RKO (cell line): ENCODE measurements at regions not wholly inside any gene's neighbourhood (a gene's known extent, or its start where the extent isn't known, plus 50 kb on each side); places are given as distances from the start of the nearest gene placed in this dataset.

Experiments
- DNase-seq: peaks from one replicate; pipeline ENCODE4 v3.0.0-alpha.2; 2016; ENCODE audit warnings: low spot score

- no peak for DNase-seq
Observed at GRCh38 chr2:157056200-157056676, 201.3 kb upstream of the GALNT5 start.

DNA sequence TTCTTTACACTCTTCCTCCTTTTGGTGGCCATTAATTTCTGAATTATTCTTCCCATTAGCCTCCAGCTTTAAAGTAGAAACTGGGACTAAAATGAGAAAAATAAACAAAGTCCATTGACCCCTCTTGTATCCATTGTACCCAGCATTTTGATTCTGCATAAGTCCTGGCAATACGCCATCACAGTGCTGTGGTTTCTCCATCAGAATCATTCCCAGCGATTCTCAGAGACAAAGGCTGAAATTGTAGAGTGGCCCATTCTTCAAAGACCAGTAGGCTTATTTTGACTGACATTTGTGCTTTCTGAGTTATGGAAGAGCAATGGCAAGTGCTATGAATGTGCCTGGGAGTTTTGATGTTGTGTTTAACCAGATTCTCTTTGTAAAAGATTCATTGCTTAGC, 199.3 kb upstream of the GALNT5 start:
- DNase-seq, result no peak

GRCh38 chr2:157059036-157059435, 198.5 kb upstream of the GALNT5 start:
- DNase-seq, result no peak

- no peak for DNase-seq
Observed at GRCh38 chr2:157061799-157062198, 195.7 kb upstream of the GALNT5 start.

GRCh38 chr2:157067562-157067961, 189.9 kb upstream of the GALNT5 start:
- DNase-seq, result no peak

DNA sequence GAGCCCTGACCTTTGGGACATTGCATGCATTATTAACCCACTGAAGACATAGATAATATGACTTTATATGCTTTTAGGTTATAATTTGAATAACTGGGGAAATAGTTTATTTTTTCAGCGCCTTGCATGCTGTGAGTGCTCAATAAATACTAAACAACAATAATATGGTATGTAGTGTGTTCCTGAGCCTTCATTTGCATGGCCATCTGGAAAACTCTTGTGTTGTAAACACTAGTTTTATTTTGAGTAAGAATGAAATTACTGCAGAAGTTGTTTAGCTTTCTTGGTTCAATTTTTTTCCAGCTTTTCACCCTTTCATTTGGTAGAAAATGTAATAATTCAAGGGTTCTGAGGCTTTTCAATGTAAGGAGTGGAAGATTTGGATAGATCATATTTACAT, 189.3 kb upstream of the GALNT5 start:
- no peak for DNase-seq

- no peak for DNase-seq
Observed at GRCh38 chr2:157075924-157076323, 181.6 kb upstream of the GALNT5 start.

- DNase-seq, result no peak
Observed at GRCh38 chr2:157076526-157077161, 180.9 kb upstream of the GALNT5 start.

- no peak for DNase-seq
Observed at GRCh38 chr2:157077753-157078350, 179.7 kb upstream of the GALNT5 start.

DNA sequence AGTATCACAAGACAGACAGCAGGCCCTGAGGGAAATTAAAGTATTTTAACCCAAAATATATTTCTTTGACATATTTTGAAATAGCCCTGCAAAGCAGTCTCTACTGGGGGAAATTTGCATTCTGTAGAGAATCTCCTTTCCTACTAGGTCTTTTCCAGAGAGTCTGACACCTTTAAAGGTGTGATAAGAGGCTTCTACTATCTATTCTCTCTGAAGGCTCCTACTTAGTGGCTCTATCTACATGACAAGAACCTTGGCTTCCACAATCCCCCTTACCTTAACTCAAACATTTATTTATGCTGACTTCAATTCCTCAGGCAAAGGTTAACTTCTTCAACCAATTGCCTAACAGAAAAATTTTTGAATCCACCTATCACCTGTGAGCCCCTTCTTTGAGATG, 174.6 kb upstream of the GALNT5 start:
- DNase-seq, result no peak

GRCh38 chr2:157085522-157085921, 172.0 kb upstream of the GALNT5 start:
- DNase-seq, result no peak

GRCh38 chr2:157087373-157088002, 170.0 kb upstream of the GALNT5 start:
- DNase-seq, result no peak

- DNase-seq, result peak; percentile 2
Observed at GRCh38 chr2:157093666-157094065, 163.8 kb upstream of the GALNT5 start.

GRCh38 chr2:157105372-157105771, 152.1 kb upstream of the GALNT5 start:
- no peak for DNase-seq

- no peak for DNase-seq
Observed at GRCh38 chr2:157106950-157107349, 150.6 kb upstream of the GALNT5 start.

DNA sequence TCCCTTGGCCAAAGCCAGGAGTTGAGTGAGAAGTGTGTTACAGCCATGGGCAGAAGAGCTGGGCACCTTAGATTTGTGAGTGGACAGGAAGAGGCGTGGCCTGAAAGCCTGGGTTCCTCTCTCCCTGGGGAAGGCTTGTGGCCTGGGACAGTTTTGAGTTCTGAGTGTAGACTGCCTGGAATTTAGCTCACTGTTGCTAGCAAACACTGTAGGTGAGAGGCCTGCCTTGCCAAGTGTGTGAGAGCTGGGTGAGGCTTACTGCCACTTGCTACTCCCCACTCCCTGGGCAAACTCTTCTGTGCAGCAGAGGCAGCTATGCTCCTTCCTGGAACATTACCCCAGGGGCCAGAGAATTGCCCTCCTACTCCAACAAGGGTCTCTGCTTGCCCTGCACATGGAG, 150.0 kb upstream of the GALNT5 start:
- DNase-seq, result no peak

GRCh38 chr2:157107877-157108276, 149.6 kb upstream of the GALNT5 start:
- DNase-seq, result peak; percentile 12

- DNase-seq, result no peak
Observed at GRCh38 chr2:157122776-157123175, 134.7 kb upstream of the GALNT5 start.

DNA sequence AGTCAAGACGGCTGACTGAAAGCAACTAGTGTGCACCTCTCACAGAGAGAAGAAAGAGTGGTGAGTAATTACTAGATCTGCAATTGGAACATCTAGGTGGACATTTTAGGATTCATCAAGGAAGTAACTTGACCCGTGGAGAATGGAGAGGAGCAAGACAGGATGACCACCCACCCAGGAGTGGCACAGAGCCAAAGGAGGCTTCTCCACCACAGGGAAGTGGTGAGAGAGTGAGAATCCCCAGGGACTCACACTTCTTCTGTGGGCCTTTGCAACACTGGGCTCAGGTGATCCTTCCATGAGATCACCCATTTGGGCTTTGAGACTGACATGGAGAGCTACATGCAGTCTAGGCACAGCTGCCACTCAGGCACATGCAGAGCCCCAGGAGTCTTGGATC, 132.8 kb upstream of the GALNT5 start:
- no peak for DNase-seq

DNA sequence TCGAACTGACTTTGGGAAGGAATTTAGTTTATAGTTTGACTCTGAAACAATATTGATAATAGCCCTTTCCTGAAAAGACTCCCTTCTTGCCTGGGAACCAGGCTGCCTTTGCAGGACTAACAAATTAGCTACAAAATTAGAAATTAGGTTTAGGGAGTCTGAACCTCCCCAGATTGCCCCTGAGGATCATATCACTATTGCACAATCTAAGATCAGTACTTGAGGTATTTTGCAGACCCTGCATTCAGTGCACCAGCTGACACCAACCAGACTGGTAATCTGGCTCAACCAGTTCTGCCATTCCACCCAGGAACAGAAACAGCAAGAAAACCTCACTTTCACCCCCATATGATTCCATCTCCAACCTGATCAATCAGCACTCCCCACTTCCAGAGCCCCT, 131.8 kb upstream of the GALNT5 start:
- no peak for DNase-seq

GRCh38 chr2:157127249-157128012, 130.1 kb upstream of the GALNT5 start:
- no peak for DNase-seq

- DNase-seq, result no peak
Observed at GRCh38 chr2:157143901-157144300, 113.6 kb upstream of the GALNT5 start.

DNA sequence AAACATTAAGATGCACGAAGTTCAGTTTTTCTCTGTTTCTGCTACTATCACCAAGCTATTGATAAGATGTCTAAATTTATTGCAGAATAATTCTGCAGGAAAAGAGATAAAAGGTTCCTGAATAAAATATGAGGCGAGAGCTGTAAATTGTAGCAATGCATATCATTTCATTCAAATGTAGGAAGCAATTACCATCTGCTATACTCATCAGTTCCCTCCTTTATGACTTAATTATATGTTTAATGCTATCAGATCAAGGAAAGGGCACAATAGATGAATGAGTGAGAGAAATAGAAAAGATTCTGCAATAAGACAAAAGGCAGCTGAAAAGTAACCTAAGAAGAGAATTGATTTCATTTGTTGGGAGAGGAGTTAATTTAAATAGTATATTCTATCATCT, 108.2 kb upstream of the GALNT5 start:
- no peak for DNase-seq
